Activated T-helper 1 cell treated with anti-CD3 and anti-CD28 coated beads, Interleukin-12 subunit alpha, Interleukin-12 subunit beta, Interleukin-2, Interleukin-4 antibody, amounts not matched to agents 30 ng/mL and 10 ng/mL and 1 ng/mL, durations not matched to agents 14 hours and 24 hours and 36 hours (primary cell): ENCODE measurements at regions not wholly inside any gene's neighbourhood (a gene's known extent, or its start where the extent isn't known, plus 50 kb on each side); places are given as distances from the start of the nearest gene placed in this dataset.

Experiments used
- DNase-seq: peaks from one replicate; pipeline ENCODE4 v3.0.0; 2021; ENCODE audit warnings: low spot score
- H3K27ac Mint-ChIP-seq: one replicate; pipeline ENCODE4 v1.8.0; 2021; ENCODE audit warnings: mild to moderate bottlenecking, mixed read lengths
- H3K27me3 Mint-ChIP-seq: one replicate; pipeline ENCODE4 v1.8.0; 2022; ENCODE audit warnings: mild to moderate bottlenecking, moderate library complexity, mixed read lengths; ENCODE audit not compliant: insufficient read depth
- H3K36me3 Mint-ChIP-seq: one replicate; pipeline ENCODE4 v1.8.0; 2021; ENCODE audit warnings: low read depth, mixed read lengths
- H3K4me1 Mint-ChIP-seq: one replicate; pipeline ENCODE4 v1.8.0; 2021; ENCODE audit warnings: low read depth, mixed read lengths
- H3K4me3 Mint-ChIP-seq: one replicate; pipeline ENCODE4 v1.8.0; 2021; ENCODE audit warnings: mild to moderate bottlenecking, moderate library complexity, mixed read lengths
- H3K9me3 Mint-ChIP-seq: one replicate; pipeline ENCODE4 v1.8.0; 2021; ENCODE audit warnings: mixed read lengths
- intact Hi-C: fragments of 100-400 bp; cut with micrococcal nuclease; formaldehyde crosslinking; loops from one replicate; pipeline ENCODE4 v1.15.1; 2024

DNA sequence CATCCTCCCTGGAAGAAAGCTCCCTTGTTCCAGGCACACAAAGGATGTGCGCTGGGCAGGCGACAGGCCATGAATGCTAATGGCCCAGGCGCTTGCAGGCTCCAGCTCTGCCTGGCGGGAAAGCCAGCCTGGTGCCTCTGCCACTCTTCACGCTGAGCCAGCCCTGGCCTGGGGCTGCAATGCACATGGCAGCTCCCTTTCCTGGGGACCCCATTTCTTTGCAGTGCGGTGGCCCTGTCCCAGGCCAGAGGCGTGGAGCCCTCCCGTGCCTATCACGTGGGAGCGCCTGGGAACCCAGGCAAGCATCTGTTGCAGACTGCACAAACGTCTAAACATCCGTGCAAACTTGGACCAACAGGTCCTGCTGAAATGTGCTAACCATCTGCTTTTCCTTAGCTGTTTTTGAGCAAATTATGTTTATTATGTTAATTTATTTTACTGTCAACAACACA, 152.1 kb upstream of the LYZL2 start:
- H3K4me1 Mint-ChIP-seq = peaks cover 17% of the 10 kb centered on the region
- no peaks in the 10 kb centered on the region for H3K36me3 Mint-ChIP-seq
- peaks cover 14% of the 10 kb centered on the region for H3K27me3 Mint-ChIP-seq
- DNase-seq = no peak
- intact Hi-C loops = loop anchor here (5.0 kb wide), 1 partner anchor 94 kb away; no protein-coding TSS in a partner anchor
- H3K9me3 Mint-ChIP-seq = no peaks in the 10 kb centered on the region
- H3K27ac Mint-ChIP-seq = no peak overlapping the region
- no peak overlapping the region for H3K4me3 Mint-ChIP-seq

DNA sequence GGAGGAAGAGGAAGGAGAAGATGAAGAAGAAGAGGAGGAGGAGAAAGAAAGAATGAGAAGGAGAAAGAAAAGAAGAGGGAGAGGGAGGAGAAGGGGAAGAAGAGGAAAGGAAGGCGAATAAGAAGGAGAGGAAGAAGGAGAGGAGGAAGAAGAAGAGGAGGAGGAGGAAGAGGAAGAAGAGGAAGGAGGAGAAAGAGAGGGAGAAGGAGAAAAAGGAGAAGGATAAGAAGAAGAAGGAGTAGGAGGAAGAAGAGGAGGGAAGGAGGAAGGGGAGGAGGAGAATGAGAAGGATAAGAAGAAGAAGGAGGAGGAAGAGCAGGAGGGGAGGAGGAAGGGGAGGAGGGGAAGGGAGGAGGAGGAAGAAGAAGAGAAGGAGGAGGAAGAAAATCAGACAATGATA, 149.2 kb upstream of the LYZL2 start:
- intact Hi-C loops = no loop called here
- Mint-ChIP-seq H3K4me3 (no peak overlapping the region), H3K9me3 (no peaks in the 10 kb centered on the region), H3K27ac (no peak overlapping the region), H3K4me1 (peaks cover 5% of the 10 kb centered on the region), H3K36me3 (no peaks in the 10 kb centered on the region), H3K27me3 (peaks cover 11% of the 10 kb centered on the region)
- DNase-seq = no peak

DNA sequence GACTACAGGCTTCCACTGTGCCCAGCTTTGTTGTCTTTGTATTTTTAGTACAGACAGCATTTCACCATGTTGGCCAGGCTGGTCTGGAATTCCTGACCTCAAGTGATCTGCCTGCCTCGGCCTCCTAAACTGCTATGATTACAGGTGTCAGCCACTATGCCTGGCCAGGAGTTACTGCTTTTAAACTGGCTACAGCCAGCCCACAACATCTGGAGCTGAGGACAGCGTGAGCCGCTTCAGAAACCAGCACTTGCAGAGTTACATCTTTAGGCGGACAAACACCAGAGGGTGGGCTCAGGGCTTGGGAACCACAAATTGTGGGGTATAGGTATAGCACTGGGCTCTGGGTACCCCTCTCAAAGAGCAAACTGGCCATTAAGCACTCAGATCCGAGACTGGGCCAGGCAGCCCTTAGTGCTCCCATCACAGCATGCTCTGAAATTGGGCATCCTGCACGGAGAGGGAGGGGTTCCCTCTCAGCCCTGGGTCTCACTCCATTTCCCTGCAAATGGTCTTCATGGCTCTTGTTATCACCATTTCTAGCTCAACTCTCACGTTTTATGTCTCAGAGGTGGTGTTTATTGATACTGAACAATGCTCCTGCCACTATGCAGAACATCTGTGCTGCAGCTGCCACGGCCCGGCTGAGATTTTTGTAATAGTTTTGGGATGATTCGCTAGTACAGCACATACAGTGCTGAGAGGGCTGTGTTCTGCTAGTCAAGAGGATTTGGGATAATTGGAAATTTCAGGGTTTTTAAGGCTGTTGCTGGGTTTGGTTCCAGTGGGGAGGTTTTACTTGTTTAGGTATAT, 146.4 kb upstream of the LYZL2 start:
- Mint-ChIP-seq H3K4me3 (no peak overlapping the region), H3K36me3 (no peaks in the 10 kb centered on the region), H3K9me3 (peaks cover 6% of the 10 kb centered on the region), H3K4me1 (no peaks in the 10 kb centered on the region), H3K27me3 (peaks cover 10% of the 10 kb centered on the region), H3K27ac (no peak overlapping the region)
- intact Hi-C loops = no loop called here
- DNase-seq = no peak

DNA sequence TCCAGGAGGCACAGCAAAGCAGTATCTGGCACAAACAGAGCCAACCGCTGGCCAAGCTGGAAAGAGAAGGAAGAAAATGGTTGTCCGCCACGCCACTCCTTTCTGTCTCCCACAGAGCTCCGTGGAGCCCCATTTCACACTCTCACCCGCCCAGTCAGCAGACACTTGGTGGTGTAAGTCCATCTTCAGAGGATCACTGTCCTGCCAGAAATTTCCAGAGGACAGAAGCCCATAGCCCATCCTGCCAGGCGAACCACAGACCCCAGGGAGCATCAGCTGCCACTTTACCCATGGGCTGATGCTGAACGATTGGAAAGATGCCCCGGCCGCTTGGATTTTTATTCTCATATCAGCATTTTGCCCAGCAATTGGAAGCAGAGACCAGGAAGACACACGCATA, 144.7 kb upstream of the LYZL2 start:
- intact Hi-C loops = no loop called here
- Mint-ChIP-seq H3K27ac (no peak overlapping the region), H3K4me3 (no peak overlapping the region), H3K4me1 (no peaks in the 10 kb centered on the region), H3K27me3 (peaks cover 10% of the 10 kb centered on the region), H3K9me3 (peaks cover 12% of the 10 kb centered on the region), H3K36me3 (no peaks in the 10 kb centered on the region)
- no peak for DNase-seq

DNA sequence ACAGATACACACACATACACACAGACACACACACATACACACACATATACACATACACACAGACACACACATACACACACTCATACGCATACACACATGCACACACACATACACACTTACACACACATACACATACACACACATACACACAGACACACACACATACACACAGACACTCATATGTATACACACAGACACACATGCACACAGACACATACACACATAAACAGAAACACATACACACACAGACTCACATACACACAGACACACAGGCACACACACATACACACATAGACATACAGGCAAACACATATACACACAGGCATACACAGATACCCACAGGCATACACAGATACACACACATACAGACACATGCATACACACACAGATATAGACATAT, 143.9 kb upstream of the LYZL2 start:
- Mint-ChIP-seq H3K9me3 (peaks cover 12% of the 10 kb centered on the region), H3K4me1 (no peaks in the 10 kb centered on the region), H3K36me3 (no peaks in the 10 kb centered on the region), H3K27me3 (peaks cover 3% of the 10 kb centered on the region), H3K4me3 (no peak overlapping the region), H3K27ac (no peak overlapping the region)
- intact Hi-C loops = no loop called here
- no peak for DNase-seq

DNA sequence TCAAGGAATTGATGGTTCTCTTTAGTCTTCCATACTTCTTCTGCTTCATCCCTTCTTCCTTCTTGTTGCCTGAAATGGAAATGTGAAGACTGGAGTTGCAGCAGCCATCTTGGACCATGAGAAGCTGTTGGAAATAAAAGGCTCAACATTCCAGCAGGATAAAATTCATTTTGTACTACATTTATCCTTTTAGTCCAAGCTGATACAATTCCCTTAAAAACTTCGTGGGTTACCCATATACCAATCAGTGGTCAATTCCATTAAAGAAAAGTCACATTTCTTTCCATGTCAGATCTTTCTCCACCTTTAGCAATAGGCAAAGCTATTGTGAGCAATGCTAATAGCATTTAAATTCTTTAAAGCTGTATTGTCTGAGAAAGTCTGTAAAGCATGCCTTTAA, 141.3 kb upstream of the LYZL2 start:
- Mint-ChIP-seq H3K36me3 (no peaks in the 10 kb centered on the region), H3K9me3 (peaks cover 18% of the 10 kb centered on the region), H3K4me3 (no peak overlapping the region), H3K4me1 (no peaks in the 10 kb centered on the region), H3K27me3 (no peaks in the 10 kb centered on the region), H3K27ac (no peak overlapping the region)
- intact Hi-C loops = no loop called here
- no peak for DNase-seq

DNA sequence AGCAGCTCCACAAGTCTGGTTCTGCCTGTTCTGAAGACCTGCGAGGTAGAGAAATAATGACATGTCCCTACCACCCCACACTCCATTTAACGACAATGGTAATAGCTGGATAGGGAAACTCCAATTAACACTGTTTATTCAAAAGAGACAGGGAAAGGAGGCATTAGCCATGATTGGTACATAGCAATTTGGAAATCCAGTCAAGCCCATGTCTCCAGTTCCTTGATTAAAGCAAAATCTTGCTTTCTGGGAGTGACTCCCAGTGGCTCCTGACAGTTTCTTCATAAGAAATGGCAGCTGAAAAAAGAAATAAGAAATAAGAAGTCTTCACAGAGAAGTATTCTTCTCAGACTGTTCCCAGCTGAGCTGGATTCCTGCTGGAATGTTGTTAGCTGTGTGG, 140.7 kb upstream of the LYZL2 start:
- DNase-seq = no peak
- Mint-ChIP-seq H3K9me3 (peaks cover 18% of the 10 kb centered on the region), H3K36me3 (no peaks in the 10 kb centered on the region), H3K27me3 (no peaks in the 10 kb centered on the region), H3K4me1 (no peaks in the 10 kb centered on the region), H3K27ac (no peak overlapping the region), H3K4me3 (no peak overlapping the region)
- intact Hi-C loops = no loop called here

DNA sequence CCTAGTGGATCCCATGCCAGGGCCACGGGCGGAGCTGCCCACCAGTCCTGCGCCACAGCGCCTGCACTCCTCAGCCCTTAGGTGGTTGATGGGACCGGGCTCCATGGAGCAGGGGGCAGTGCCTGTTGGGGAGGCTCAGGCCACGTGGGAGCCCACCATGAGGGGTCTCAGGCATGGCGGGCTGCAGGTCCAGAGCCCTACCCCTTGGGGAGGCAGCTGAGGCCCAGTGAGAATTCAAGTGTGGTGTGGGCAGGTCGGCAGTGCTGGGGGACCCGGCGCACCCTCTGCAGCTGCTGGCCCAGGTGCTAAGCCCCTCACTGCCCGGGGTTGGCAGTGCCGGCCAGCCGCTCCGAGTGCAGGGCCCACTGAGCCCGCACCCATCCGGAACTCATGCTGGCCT, 139.8 kb upstream of the LYZL2 start:
- Mint-ChIP-seq H3K36me3 (no peaks in the 10 kb centered on the region), H3K4me1 (peaks cover under 1% of the 10 kb centered on the region), H3K4me3 (no peak overlapping the region), H3K9me3 (peaks cover 18% of the 10 kb centered on the region), H3K27ac (no peak overlapping the region), H3K27me3 (no peaks in the 10 kb centered on the region)
- no peak for DNase-seq
- intact Hi-C loops = no loop called here

DNA sequence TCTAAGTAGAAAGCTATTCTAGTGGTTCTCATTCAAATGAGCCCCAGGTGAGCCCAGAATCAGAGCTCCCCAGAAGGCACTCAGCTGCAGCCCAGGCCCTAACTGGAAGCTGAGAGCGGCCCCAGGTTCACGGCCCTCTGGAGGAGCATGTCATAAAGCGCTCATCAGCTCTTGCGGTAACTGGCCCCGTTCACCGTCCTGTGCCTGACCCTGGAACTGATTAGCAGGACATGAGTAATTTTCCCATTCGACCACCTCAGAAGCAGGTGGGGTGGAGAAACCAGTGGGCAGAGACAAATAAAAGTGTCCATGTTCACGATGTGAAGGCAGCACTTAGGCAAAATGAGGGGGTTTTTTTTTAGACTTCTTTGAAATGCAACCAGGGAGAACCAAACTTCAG, 136.1 kb upstream of the LYZL2 start:
- Mint-ChIP-seq H3K27me3 (no peaks in the 10 kb centered on the region), H3K27ac (no peak overlapping the region), H3K9me3 (peaks cover 18% of the 10 kb centered on the region), H3K36me3 (no peaks in the 10 kb centered on the region), H3K4me3 (no peak overlapping the region), H3K4me1 (peaks cover 18% of the 10 kb centered on the region)
- intact Hi-C loops = no loop called here
- no peak for DNase-seq

DNA sequence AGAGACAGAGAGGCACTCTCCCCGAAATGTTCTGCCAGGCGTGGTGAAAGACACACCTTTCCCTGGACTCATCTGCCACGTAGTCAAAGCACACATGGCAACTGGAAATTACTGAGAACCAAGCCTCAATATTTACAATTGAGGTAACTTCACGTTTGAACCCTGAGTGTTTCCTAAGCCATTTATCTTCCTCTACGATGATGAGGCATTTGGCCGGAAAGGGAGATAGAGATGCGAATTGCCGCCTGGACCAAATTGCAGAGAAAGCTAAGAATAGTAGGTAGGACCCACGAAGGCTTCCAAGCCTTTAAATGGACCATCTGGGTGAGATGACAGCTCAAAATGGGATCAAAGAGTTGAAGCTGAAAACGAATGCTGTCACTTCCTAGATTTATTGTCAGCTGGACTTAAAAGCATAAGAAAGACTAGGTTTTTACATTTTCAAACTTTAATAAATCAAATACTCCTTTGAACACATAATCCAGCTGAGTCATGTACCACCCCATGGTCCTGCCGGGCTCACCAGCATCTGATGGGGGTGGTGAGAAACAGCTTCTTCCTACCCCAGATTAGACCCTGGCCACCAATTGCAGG, 135.6 kb upstream of the LYZL2 start:
- Mint-ChIP-seq H3K27ac (no peak overlapping the region), H3K4me1 (peaks cover 18% of the 10 kb centered on the region), H3K36me3 (no peaks in the 10 kb centered on the region), H3K9me3 (peaks cover 20% of the 10 kb centered on the region), H3K4me3 (no peak overlapping the region), H3K27me3 (no peaks in the 10 kb centered on the region)
- no peak for DNase-seq
- intact Hi-C loops = no loop called here

DNA sequence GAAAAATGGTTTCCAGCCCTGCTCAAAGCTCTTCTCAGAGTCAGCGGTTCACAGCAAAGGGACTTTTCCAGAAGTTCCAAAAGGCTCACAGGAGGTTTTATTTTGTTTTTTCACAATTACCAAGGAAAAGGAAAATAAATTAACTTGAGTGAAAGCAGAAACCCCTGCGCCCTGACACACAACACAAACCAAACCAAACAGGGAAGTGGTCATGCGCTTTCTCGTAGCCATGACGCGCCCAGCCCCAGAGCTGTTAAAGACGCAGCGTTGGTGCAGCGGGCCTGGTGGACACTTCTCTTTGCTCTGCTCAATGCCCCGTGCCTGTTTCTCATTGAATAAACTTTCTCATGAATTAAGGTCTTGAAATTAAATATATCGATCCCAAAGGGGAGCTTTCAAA, 134.4 kb upstream of the LYZL2 start:
- peaks cover 28% of the 10 kb centered on the region for H3K4me1 Mint-ChIP-seq
- no peaks in the 10 kb centered on the region for H3K27me3 Mint-ChIP-seq
- DNase-seq = no peak
- no peaks in the 10 kb centered on the region for H3K36me3 Mint-ChIP-seq
- H3K4me3 Mint-ChIP-seq = no peak overlapping the region
- H3K9me3 Mint-ChIP-seq = peaks cover 18% of the 10 kb centered on the region
- intact Hi-C loops = no loop called here
- peak overlapping the region; percentile 35 for H3K27ac Mint-ChIP-seq

DNA sequence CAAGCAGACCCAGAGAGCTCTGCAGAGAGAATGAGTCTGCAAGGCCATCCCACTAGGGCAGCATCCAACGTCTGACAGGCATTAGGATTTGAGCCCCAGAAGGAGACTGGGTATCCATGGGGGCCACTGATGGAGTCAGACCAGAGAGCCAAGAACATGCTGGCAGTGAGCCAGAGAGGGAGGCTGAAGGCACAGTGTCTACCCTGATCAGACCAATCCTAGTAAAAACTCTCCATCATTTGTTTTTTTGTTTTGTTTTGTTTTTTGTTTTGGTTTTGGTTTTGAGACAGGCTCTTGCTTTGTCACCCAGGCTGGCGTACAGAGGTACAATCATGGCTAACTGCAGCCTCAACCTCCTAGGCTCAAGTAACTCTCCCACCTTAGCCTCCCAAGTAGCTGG, 133.1 kb upstream of the LYZL2 start:
- peaks cover 33% of the 10 kb centered on the region for H3K4me1 Mint-ChIP-seq
- peak overlapping the region; percentile 4 for H3K27ac Mint-ChIP-seq
- H3K36me3 Mint-ChIP-seq = no peaks in the 10 kb centered on the region
- DNase-seq = no peak
- H3K4me3 Mint-ChIP-seq = no peak overlapping the region
- intact Hi-C loops = no loop called here
- no peaks in the 10 kb centered on the region for H3K27me3 Mint-ChIP-seq
- peaks cover 11% of the 10 kb centered on the region for H3K9me3 Mint-ChIP-seq

DNA sequence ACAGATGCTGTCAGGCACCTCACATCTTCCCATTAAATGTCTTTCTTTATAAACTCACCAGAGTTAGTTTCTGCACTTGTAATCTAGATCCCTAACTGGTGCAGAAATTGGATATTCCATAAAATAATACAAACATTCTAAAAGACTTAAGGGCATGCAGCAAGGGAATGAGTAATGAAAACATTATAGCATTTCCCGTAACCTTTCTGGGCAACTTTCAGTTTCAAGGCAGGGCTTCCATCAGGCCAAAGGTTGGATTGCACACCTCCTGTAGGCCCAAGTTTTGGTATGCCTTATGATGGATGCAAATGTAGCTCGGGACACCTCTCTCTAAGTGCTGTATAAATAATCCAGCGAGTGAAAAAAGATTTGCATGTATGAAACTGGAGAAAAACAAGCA, 129.9 kb upstream of the LYZL2 start:
- H3K9me3 Mint-ChIP-seq = peaks cover 11% of the 10 kb centered on the region
- H3K27ac Mint-ChIP-seq = peak overlapping the region; percentile 55
- H3K4me1 Mint-ChIP-seq = peaks cover 32% of the 10 kb centered on the region
- DNase-seq = no peak
- H3K27me3 Mint-ChIP-seq = no peaks in the 10 kb centered on the region
- intact Hi-C loops = no loop called here
- no peak overlapping the region for H3K4me3 Mint-ChIP-seq
- no peaks in the 10 kb centered on the region for H3K36me3 Mint-ChIP-seq
